ENCODE measurements at regions not wholly inside any gene's neighbourhood (a gene's known extent, or its start where the extent isn't known, plus 50 kb on each side); places are given as distances from the start of the nearest gene placed in this dataset.

DNA sequence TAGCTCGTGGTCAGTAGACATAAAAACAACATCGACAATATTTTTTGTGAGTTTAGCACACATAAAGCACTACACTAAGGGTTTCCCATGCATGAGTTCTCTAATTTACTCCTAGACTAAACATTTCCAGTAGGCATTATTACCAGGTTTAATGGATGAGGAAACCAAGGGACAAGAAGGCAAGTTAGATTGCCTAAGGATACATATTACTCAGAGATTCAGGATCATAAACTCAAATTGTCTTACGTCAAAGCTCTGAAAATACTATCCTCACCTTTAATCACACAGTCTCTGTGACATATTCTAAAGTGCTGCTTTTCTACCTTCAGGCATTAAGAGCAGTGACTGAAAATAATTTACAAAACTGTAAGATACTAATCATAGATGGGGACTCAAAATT, 655.3 kb downstream of the SLC16A7 start:
- DNase-seq (ENCODE audit: low read depth in 2 of 2): no peak

- DNase-seq (ENCODE audit: low read depth in 2 of 2): no peak
Observed at GRCh38 chr12:60252359-60253096, 656.7 kb downstream of the SLC16A7 start.

DNA sequence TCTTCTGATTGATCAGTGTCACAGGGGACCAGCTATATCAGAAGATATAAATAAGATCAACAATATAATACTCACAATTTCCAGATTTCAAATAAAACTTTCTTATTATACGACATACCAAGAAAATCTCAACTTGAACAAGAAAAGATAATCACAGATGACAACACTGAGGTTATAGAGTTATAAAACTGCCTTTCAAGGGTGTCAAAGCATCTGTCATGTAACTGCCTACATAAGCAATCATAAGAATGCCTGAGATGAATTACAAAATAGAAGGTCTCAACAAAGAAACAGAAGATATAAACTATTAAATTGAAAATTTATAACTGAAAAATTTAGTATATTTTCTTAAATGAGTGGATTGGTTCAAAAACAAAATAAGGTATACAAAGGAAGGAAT, 659.2 kb downstream of the SLC16A7 start:
- no peak for DNase-seq (ENCODE audit: low read depth in 2 of 2)

- no peak for DNase-seq (ENCODE audit: low read depth in 2 of 2)
Observed at GRCh38 chr12:60257063-60257462, 661.2 kb downstream of the SLC16A7 start.

- DNase-seq (ENCODE audit: low read depth in 2 of 2): no peak
Observed at GRCh38 chr12:60259225-60259624, 663.4 kb downstream of the SLC16A7 start.

DNA sequence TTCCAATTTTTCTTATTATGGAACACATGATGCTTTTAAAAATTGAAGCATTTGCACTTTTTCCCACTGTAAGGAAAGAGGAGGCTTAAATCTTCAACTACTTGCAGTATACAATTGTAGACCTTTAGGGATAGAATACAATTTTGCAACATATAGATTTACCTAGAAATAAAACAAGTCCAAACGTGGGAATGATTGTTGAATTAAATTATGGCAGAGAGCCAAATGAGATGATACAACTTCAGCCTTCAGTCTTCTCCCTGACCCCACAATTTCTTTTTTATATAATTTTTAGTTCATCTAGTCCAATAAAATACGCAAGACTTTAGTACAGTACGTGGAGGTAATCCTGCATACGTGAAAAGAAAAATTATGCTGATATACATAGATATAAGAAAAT, 666.5 kb downstream of the SLC16A7 start:
- DNase-seq (ENCODE audit: low read depth in 2 of 2): no peak

- DNase-seq (ENCODE audit: low read depth in 2 of 2): no peak
Observed at GRCh38 chr12:60263161-60263560, 667.3 kb downstream of the SLC16A7 start.

DNA sequence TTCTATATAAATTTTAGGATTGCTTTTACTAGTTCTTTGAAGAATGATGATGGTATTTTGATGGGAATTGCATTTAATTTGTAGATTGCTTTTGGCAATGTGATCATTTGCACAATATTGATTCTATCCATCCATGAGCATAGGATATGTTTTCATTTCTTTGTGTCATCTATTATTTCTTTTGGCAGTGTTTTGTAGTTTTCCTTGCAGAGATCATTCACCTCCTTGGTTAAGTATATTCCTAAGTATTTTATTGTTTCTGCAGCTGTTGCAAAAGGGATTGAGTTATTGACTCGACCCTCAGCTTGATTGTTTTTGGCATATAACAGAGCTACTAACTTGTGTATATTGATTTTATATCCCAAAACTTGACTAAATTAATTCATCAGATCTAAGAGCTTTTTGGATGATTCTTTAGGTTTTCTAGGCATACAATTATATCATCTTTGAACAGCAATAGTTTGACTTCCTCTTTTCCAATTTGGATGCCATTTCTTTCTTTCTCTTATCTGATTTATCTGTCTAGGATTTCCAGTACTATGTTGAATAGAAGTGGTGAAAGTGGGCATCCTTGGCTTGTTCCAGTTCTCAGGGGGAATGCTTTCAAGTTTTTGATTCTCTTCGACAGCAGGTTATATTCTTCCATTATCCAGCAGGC, 668.1 kb downstream of the SLC16A7 start:
- no peak for DNase-seq (ENCODE audit: low read depth in 2 of 2)

DNA sequence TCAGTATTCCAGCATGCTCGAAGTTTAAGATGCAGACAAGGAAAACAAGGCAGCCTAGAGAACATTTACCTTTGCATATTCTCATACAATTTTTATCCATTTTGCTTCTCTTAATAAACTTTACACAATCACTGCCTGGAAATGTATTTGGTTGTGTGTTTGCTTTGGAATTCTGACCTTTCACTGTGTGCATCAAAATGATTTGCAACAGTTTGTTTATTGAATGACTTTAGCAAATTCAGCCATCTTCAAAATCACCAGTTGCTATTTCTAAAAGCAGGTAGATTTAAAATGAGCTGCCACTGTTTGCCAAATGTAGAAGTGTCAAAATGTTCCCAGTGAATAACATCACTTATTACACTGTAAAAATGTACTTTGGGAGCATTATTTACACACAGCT, 669.9 kb downstream of the SLC16A7 start:
- DNase-seq (ENCODE audit: low read depth in 2 of 2): no peak

DNA sequence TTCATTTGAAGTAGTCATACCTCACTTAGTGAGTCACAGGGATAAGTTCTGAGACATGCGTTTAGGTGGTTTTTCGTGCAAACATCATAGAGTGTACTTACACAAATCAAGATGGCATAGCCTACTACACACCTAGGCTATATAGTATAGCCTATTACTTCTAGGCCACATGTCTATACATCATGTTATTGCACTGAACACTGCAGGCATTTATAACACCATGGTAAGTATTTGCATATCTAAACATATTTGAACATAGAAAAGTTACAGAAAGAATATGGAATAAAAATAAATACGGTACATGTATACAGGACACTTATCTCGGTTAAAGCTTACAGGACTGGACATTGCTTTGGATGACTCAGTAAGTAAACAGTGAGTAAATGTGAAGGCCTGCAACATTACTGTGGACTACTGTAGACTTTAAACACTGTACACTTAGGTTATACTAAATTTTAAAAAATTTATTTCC, 670.6 kb downstream of the SLC16A7 start:
- DNase-seq (ENCODE audit: low read depth in 2 of 2): no peak

DNA sequence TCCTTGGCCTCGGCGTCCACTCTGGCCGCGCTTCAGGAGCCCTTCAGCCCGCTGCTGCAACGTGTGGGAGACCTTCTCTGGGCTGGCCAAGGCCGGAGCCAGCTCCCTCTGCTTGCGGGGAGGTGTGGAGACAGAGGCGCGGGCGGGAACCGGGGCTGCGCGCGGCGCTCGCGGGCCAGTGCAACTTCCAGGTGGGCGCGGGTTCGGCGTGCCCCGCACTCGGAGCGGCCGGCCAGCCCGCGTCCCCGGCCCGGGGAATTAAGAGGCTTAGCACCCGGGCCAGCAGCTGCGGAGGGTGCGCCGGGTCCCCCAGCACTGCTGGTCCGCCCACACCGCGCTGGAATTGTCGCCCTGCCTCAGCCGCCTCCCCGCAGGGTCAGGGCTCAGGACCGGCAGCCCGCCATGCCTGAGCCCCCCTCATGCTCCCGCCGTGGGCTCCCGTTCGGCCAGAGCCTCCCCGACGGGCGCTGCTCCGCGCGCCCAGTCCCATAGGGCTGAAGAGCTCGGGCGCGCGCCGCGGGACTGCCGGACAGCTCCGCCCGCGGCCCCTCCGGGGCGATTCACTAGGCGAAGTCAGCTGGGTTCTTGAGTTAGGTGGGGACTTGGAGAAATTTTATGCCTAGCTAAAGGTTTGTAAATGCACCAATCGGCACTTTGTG, 673.9 kb downstream of the SLC16A7 start:
- no peak for DNase-seq (ENCODE audit: low read depth in 2 of 2)

DNA sequence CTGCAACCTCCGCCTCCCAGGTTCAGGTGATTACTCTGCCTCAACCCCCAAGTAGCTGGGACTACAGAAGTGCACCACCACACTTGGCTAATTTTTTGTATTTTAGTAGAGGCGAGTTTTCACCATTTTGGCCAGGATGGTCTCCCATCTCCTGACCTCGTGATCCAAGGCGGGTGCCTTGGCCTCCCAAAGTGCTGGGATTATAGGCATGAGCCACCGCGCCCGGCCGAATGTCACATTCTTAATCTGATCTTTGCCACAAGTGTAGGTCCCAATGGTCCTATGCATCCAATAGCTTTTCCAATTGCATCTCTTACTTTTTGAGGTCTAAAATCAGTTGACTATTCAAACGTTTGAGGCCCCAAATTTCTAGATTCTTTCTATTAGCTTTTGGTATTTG, 676.0 kb downstream of the SLC16A7 start:
- DNase-seq (ENCODE audit: low read depth in 2 of 2): no peak

DNA sequence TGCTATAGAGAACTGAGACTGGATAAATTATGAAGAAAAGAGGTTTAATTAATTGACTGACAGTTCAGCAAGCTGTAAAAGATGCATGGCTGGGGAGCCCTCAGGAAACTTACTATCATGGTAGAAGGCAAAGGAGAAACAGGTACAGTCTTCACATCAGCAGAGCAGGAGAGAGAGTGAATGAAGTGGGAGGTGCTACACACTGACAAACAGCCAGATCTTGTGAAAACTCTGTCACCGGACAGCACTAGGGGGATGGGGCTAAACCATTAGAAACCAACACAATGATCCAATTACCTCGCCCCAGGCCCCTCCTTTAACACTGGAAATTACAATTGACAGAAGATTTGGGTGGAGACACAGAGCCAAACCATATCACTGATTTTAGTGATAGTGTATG, 682.4 kb downstream of the SLC16A7 start:
- no peak for DNase-seq (ENCODE audit: low read depth in 2 of 2)

DNA sequence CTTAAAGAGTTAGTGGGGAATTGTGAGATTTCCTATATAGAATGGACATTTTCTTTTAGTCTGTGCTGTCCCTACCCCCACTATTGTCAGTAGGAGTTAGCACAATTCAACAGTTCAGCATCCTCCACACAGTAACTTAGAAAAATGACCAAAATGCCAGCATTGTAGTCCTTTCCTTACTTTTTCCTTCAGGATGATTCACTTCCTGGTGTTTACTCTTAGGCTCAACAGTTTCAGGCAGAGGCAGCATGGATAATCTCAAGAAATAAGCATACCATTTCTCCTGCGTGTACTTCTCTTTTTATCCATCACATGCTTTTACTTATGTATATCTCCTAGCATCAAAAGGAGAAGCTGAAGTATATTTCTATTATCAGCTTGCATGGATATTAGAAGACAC, 683.4 kb downstream of the SLC16A7 start:
- DNase-seq (ENCODE audit: low read depth in 2 of 2): no peak

GRCh38 chr12:60281522-60281921, 685.7 kb downstream of the SLC16A7 start:
- no peak for DNase-seq (ENCODE audit: low read depth in 2 of 2)

- no peak for DNase-seq (ENCODE audit: low read depth in 2 of 2)
Observed at GRCh38 chr12:60290532-60290931, 694.7 kb downstream of the SLC16A7 start.

GRCh38 chr12:60308366-60308991, 712.6 kb downstream of the SLC16A7 start:
- DNase-seq (ENCODE audit: low read depth in 2 of 2): no peak

DNA sequence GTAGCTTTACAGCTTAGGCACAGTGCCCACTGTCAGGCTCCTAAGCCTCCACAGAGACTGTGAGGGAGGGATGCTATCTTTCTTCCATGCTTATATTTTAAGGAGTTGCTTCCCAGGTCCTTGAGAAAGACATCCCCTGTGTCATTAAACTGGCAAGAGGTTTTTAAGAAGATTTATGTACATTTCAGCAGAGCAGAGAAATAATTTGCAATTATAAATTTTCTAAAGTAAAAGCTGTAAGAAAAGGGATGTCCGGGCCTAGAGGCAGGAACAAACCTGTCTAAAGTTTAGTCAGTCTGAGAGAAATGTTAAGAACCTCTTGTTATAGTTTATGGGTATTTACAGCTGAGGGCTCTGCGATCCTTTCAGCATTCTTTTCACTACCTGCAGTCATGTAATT, 716.1 kb downstream of the SLC16A7 start:
- DNase-seq (ENCODE audit: low read depth in 2 of 2): no peak

DNA sequence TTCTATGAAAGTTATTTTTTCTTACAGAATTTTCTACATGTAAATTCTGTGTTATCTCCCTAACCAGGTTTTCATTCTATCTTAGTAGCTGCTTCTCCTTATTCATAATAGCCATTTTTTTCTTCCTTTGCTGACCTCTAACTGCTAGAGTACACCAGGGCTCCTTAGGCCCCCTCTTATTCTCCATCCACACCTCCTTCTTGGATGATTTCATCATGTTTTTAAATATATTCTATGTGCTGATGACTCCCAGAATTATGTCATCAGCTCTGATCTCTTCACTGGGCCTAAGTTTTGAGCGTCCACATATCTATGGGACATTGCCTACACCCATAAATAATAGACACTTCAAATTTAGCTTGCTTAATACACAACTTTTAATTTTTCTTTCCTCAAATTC, 721.5 kb downstream of the SLC16A7 start:
- DNase-seq (ENCODE audit: low read depth in 2 of 2): no peak

- no peak for DNase-seq (ENCODE audit: low read depth in 2 of 2)
Observed at GRCh38 chr12:60324746-60325145, 728.9 kb downstream of the SLC16A7 start.

GRCh38 chr12:60333461-60333860, 737.6 kb downstream of the SLC16A7 start:
- DNase-seq (ENCODE audit: low read depth in 2 of 2): no peak

DNA sequence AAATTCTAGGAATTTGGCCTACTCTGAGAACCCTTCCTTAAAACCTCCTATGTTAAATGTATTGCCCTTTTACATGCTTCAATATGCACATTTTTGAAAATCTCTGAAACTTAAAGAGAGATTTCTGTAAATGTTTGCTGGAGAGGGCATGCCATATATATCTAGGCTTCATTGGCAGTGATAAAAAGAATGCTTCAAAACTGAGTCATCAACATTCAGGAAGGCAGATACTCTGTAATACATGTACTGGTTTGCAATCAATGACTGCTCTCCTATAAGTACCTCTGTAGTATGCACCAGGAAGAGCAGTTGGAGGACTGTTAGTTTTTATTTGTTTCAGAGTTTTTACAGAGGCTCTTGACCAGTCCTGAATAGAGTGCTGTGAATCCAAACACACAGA, 739.9 kb downstream of the SLC16A7 start:
- DNase-seq (ENCODE audit: low read depth in 2 of 2): no peak

Measured in stimulated activated CD4-positive, alpha-beta T cell treated with anti-CD3 and anti-CD28 coated beads, Interleukin-15, amount 100 ng/mL, for 48 hours (primary cell).